GM19438 (cell line): ENCODE measurements at regions not wholly inside any gene's neighbourhood (a gene's known extent, or its start where the extent isn't known, plus 50 kb on each side); places are given as distances from the start of the nearest gene placed in this dataset.
"Not testable (repeated sequence)": the region's sequence is repeated elsewhere in the genome, so short reads cannot be mapped to it uniquely, and the experiment has no call there.

ENCODE experiments used
- ATAC-seq: cut with Tn5 transposase; IDR thresholded peaks from one replicate; pipeline ENCODE4 v1.9.1; 2021; ENCODE audit warnings: low read depth; ENCODE audit not compliant: unreplicated experiment

- ATAC-seq = no peak
Observed at GRCh38 chr5:83815661-83816060, 95.0 kb upstream of the HAPLN1 start.

- no peak for ATAC-seq
Observed at GRCh38 chr5:83810511-83810910, 89.9 kb upstream of the HAPLN1 start.

DNA sequence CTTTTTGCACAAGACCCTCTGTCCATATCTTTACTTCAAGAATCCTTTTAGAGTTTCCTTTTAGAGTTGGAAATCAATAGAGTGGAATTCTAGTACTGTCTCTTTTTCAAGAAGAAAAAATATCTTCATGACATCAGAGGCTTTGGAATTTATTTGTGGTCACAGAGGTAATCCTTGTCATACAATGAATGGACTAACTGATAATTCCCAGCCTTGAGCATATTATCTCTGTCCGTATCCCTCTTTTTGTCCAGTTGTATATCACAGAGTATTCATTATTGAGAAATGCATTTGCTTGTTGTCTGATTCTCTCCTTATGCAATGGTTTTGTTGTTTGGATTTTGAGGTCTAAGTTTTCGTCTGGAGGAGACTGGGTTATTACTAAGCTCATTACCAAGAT, 82.0 kb upstream of the HAPLN1 start:
- no peak for ATAC-seq

- no peak for ATAC-seq
Observed at GRCh38 chr5:83800201-83800600, 79.5 kb upstream of the HAPLN1 start.

- ATAC-seq = not testable (repeated sequence)
Observed at GRCh38 chr5:83799020-83799419, 78.4 kb upstream of the HAPLN1 start.

DNA sequence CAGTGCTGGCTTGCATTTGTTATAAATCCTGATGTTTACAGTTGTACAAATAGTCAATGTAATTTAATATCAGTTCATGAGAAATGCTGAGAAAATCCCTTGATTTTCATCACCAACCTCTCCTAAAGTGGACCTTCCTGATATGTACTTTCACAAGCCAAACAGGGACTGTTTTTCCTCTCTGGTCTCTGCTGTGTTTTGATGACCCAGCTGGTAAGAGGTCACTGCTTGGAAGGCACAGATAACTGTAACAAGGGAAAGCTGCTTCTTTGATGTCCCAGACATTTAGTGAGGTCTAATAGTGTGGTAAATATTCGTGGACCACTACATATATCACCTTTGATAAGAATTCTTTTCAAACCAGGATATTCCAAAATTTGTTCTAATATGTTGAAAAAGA, 68.7 kb upstream of the HAPLN1 start:
- ATAC-seq = no peak

DNA sequence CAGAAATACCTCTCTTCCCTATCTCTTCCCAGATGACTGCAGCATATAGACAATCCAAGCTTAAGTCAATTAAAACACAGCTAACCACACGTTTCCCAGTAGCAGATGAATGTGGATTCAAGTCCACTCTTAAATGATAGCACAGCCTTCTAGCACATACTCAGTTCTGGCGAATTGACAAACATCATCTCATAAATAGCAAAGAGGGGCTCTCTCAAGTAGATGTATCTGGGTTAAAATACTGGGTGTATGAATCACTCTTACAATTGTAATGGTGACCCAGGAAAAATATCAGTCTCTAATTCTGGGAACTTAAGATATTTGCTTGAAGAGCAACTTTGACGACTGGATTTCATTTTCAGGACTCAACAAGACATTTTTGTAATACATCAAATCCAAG, 67.0 kb upstream of the HAPLN1 start:
- no peak for ATAC-seq

GRCh38 chr5:83785176-83785668, 64.6 kb upstream of the HAPLN1 start:
- no peak for ATAC-seq

DNA sequence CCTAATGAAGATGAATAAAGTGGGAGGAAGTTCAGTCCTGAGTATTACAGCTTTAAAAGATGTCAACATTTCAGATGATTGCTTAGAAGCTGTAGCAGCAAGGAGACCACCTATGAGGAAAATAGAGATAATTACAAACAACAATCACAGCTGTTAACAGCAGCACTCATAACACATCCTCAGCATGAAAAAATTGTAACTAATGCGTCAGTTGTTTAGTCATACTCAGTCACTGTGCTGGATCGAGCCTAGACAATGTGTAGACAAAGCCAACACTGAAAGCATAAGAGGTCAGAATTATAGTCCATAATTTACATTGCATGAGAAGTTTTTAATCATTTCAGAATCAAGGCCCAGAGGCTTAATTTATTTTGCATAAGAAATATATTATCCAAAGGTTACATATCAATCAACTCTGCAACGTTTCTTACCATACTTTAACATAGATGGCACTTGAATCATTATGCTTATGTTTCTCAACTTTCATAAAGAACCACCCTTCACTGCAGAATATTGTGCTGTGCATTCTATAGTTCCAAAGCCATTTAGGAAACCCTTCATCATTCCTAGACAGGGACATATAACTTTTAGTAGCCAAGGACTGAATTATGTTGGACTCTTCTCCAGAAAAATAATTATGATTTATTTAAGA, 60.2 kb upstream of the HAPLN1 start:
- ATAC-seq = no peak

DNA sequence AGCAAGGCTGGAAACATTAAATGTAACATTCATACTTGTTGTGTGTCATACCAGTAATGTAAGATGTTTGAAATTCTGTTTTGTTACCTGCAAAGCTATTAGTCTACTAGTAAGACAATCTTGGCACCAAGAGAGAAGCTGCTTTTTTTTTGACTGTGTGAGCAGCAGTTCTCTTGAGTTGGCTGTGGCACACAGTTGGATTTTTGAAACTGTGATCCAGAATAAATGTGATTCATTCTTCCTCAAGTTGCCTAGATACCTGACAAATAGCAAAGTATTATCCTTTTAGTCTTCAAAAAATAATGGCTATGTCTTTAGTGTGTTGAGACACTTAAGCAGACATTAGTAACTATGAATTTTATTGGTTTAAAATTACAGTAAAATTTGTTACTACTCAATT, 57.2 kb upstream of the HAPLN1 start:
- ATAC-seq = no peak

GRCh38 chr5:83776437-83777031, 55.9 kb upstream of the HAPLN1 start:
- no peak for ATAC-seq
